A172 (cell line): ENCODE measurements at regions not wholly inside any gene's neighbourhood (a gene's known extent, or its start where the extent isn't known, plus 50 kb on each side); places are given as distances from the start of the nearest gene placed in this dataset.
"Not testable (repeated sequence)": the region's sequence is repeated elsewhere in the genome, so short reads cannot be mapped to it uniquely, and the experiment has no call there.

Experiments used
- DNase-seq: peaks from one replicate; pipeline ENCODE4 v3.0.0-alpha.2; 2015; ENCODE audit warnings: low spot score

DNA sequence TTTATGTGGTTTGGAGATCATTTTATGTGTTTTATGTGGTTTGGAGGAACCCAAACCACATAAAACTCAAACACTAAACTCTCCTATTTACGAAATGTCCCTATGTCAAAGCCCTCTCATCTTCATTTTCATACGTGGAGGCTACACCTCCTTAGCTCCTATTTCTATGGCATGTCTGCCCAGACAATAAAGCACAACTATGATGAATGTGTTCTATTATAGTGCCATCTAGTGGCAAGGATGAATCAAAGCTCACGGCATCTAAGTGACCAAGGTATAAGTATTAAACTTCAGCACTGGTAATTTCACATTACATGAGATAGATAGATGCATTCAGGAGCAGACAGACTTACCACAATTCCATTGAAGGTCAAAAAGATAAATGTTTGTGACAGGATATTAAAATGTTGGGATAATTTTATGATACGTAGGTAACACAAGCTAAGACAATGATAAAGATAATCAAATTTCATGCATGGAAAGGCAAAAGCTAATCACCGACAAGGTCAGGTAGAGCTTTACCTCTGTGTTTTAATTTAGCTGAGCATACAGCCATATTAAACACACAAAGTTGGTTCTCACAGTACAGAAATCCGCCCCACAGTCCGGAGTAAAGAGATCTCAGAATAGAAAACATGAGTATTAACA lies 130.6 kb upstream of the FHIT start:
- peak; percentile 27 for DNase-seq

DNA sequence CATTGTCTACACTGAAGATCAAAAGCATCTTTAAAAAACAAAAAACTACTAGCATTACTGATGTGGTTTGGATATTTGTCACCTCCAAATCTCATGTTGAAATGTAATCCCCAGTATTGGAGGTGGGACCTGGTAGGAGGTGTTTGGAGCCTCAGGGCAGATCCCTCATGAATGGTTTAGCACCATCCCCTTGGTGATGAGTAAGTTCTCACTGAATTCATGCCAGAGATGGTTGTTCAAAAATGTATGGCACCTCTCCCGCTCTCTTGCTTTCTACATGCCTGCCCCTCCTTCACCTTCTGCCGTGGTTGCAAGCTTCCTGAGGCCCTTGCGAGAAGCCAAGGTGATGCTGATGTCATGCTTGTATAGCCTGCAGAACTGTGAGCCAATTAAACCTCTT lies 136.6 kb upstream of the FHIT start:
- DNase-seq = no peak

- DNase-seq = not testable (repeated sequence)
Observed at GRCh38 chr3:61393480-61393947, 142.3 kb upstream of the FHIT start.

DNA sequence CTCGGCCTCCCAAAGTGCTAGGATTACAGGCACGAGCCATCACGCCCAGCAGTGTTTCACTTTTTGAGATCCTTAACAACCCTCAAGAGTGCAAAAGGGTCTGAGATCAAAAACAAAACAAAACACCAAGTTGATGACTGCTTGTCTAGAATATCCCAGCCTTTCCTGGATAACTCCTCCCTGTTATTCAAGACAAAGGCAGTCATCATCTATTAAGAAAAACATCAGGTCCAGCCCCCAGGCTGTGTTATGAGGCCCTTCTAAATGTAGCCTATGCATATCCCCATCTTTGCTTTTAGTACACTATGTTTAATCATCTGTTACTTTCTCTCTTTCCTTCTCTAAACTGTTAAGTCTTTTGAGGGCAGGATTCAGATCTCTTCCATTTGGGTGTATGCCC lies 150.1 kb upstream of the FHIT start:
- DNase-seq = no peak

GRCh38 chr3:61407397-61407796 lies 154.0 kb upstream of the PTPRG start:
- DNase-seq = no peak

DNA sequence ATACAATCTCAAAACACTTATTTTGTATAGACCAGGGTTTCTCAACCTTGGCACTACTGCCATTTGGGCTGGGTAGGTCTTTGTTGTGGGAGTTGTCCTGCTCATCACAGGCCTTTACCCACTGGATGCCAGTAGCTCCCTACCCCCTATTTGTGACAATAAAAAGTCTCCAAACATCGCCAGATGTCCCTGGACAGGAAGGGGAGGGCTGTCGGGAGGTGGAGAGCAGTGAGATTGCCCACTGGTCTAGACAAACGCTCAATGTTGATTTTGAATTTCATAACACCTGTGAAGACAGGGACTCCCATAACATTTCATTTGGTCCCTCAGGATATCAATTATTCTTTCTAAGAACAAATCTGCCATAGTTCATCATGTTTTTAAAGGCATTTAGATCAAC lies 151.7 kb upstream of the PTPRG start:
- no peak for DNase-seq

GRCh38 chr3:61410358-61410757 lies 151.0 kb upstream of the PTPRG start:
- DNase-seq = not testable (repeated sequence)

DNA sequence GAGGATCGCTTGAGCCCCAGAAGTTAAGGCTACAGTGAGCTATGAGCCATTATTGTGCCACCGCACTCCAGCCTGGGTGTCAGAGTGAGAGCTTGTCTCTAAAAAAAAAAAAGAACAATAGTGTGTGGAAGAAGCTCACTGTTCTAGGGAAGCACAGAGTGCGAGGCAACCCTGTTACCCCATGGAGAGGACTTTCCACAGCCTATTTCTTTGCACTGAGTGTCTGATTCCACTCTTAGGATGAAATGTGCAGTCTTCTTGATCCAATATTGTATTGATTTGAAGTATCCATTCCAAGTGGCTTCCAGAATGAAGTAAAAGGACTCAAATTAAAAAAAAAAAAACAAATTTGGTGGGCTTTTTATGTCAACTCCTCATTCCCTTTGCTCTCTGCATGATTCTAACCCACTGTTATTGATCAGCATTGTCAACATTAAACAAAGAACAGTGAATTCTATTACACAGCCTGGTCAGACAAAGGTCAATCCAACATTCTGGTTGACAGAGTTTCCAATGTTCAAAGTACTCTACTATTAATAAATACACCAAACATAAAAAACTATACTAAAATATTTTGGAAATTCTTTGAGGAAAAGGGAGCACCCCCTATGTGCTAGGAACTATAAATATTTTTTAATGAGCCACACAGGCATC lies 150.2 kb upstream of the PTPRG start:
- DNase-seq = no peak

DNA sequence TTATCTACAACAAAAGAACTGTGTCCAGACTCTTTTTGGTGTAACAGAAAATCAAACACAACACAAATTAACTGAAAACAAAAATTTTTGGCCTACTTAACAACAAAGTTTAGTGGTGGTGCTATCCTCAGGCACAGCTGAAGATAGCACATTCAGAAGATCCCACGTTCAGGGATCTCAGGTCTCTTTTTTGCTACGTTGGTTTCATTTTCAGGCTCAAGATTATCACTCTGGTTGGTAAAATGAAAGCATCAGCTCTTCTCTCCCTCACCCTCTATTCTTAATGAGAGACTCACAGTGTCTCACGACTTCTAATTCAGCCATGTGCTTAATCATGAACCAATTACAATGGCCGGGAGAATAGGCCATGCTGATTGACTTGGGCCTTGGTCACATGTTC lies 146.9 kb upstream of the PTPRG start:
- no peak for DNase-seq

DNA sequence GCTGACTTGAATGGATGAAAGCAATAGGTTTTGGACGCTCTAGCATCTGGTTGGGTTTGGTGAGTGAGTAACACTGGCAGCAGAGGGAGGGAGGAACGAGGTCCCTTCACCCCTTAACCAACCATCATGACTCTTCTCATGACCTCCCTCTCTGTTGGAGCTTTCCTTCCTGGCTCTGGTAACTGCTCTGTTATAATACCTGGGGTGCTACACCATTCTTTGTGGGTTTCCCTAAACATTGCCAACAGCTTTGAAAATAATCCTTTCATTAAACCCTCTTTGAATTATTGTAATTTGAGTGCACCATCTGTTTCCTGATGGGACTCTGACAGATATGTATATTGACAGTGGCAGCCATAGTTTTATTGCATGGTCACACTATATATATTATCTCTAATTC lies 146.2 kb upstream of the PTPRG start:
- DNase-seq = no peak

- no peak for DNase-seq
Observed at GRCh38 chr3:61416618-61417017, 144.8 kb upstream of the PTPRG start.

DNA sequence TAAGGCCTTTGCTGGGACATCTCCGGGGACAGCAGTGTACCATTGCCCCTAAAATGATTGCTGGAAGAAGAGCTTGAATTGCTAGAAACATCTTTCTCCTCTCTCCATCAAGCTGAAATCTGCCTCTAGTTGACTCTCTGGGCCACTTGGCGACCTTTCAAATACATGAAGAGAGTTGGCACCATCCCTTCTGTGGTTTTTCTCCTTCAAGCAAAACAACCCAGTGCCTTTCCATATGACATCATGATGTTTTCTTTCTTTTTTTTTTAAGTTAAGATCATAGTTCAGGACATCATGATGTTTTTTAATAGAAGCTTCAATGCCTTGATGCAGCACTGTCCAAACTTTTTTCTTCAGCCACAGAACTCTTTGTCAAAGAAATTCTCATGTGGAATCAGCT lies 144.0 kb upstream of the PTPRG start:
- no peak for DNase-seq

- no peak for DNase-seq
Observed at GRCh38 chr3:61420136-61420759, 141.1 kb upstream of the PTPRG start.

DNA sequence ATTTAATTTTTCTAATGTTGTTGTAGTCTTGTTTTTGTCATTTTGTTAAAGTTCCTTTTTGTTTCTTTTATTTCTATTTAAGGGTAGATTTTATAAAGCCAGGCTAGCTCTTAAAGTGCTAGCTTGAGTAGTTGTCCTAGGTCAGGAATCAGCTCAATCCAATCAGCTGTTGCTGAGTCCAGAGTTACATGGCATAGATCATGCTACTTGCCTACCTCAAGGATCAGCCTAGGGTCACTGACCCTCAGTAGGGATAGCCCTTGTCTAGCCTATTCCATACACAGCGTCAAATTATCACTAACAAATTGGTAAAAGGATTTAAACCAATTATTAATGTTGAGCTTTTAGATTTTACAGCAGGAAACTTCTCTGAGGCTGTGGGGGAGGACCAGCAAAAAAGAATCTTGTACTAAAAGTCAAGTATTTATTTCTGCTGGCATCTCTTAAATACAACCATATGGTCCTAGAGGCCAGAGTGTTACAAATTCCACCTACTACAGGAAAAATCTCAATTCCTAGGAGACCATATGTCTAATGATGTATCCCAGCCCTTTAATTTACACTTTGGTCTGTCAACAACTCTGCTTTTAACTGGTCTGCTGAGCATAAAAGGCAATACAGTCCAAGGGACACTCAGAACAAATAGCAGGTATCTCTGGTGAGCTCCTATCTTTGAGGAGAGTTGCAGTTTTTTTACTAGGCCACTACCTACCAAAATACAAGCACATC lies 138.3 kb upstream of the PTPRG start:
- no peak for DNase-seq

- no peak for DNase-seq
Observed at GRCh38 chr3:61425356-61425755, 136.0 kb upstream of the PTPRG start.

GRCh38 chr3:61429106-61429505 lies 132.3 kb upstream of the PTPRG start:
- no peak for DNase-seq

DNA sequence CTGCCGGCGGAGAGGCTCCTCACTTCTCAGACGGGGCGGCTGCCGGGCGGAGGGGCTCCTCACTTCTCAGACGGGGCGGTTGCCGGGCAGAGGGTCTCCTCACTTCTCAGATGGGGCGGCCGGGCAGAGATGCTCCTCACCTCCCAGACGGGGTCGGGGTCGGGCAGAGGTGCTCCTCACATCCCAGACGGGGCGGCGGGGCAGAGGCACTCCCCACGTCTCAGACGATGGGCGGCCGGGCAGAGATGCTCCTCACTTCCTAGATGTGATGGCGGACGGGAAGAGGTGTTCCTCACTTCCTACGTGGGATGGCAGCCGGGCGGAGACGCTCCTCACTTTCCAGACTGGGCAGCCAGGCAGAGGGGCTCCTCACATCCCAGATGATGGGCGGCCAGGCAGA lies 126.5 kb upstream of the PTPRG start:
- DNase-seq = not testable (repeated sequence)

- not testable (repeated sequence) for DNase-seq
Observed at GRCh38 chr3:61435361-61435760, 126.0 kb upstream of the PTPRG start.

- no peak for DNase-seq
Observed at GRCh38 chr3:61438253-61439121, 122.9 kb upstream of the PTPRG start.

DNA sequence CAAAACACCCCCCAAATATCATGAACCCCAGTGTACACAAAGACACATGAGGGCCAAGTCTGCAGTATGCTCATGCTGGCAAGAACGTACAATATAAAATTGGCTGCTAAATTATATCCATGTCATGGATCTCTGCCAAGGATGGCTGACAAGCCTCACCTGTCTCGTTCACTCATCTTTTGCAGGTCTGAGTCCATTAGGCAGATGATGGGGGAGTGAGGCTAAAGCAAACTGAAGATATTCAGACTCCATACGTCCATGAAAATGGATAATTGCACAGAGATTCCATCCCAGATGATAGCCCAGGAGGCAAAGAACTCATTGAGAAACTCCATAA lies 122.3 kb upstream of the PTPRG start:
- no peak for DNase-seq

DNA sequence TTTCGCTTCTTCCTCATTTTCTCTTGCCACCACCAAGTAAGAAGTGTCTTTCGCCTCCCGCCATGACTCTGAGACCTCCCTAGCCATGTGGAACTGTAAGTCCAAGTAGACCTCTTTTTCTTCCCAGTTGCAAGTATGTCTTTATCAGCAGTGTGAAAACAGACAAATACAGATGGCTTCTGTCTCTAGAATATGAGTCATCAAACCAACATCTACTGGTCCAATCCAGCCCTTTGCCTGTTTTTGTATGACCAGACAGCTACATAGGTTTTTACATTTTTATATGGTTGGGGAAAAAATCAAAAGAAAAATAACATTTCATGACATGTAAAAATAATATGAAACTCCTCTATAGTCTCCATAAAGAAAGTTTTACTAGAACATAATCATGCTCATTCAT lies 118.7 kb upstream of the PTPRG start:
- no peak for DNase-seq

- no peak for DNase-seq
Observed at GRCh38 chr3:61443886-61444285, 117.5 kb upstream of the PTPRG start.
